ENCODE measurements at regions not wholly inside any gene's neighbourhood (a gene's known extent, or its start where the extent isn't known, plus 50 kb on each side); places are given as distances from the start of the nearest gene placed in this dataset.
A peak's percentile ranks its signal among the peaks of the same experiment; 100 is the strongest.

DNA sequence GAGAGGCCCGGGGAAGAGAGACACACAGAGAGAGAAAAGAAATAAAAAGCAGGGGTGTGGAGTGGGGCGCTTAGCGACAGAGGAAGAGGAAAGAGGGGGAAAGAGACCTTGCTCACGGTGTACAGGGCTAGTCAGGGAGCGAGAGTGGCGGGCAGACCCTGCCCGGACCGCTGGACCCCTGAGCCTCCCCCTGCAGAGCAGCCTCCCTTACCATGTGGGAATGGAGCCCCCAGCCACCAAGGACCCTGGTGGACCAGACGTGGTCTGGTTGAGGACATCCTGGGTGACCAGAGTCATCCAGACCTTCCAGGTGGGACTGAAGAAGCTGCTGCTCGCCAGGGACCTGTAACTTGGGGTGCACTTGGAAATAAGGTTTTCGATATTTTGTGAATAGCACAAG is 129.6 kb downstream of the CHSY1 start:
- H3K4me2 ChIP-seq (ENCODE audit: low read length), result no peak overlapping the region

DNA sequence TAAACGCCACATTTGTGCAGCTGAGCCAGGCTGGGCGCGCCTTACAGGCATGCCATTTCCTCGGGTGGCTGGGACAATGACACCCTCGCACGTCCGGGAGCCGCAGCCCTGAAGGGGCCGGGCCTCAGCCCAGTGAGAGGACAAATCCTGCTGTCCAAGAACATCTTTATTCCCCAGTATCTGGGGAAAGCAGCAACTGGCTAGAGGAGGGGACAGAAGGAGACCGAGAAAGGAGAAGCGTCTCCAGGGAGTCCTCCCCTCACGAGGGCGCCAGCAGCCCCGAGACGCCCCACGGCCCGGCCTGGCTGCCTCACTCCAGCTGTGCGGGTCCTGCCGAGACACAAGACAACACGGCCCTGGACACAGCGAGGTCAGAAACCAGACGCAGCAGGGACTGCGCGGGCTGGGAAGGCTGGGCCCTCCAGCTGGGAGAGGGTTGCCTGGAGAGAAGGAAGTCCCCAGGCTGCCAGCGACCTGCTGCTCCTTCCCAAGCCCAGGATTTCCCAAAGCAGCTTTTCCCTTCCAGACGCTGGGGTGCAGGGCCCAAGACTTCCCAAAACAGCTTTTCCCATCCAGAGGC is 130.2 kb downstream of the CHSY1 start:
- intact Hi-C loops (cut with micrococcal nuclease; ENCODE audit: unreplicated experiment), result no loop called here
- no peak overlapping the region for H3K27ac ChIP-seq (ENCODE audit: low read depth, low read length, poor library complexity, severe bottlenecking)
- DNase-seq (ENCODE audit: low spot score), result peak; percentile 27
- H3K4me2 ChIP-seq (ENCODE audit: low read length), result no peak overlapping the region
- H3K9me2 ChIP-seq (ENCODE audit: insufficient read depth, low read length), result no peaks in the 10 kb centered on the region
- H3K9me3 ChIP-seq (ENCODE audit: low read length), result no peaks in the 10 kb centered on the region
- H3K79me2 ChIP-seq (ENCODE audit: insufficient read depth, low read depth, low read length), result no peaks in the 10 kb centered on the region
- no peak overlapping the region for H3K4me3 ChIP-seq (ENCODE audit: low read depth, low read length, poor library complexity, severe bottlenecking)
- no TSS peak for BruUV-seq (replicated peaks)
- H3K36me3 ChIP-seq (ENCODE audit: insufficient read depth, low read length), result no peaks in the 10 kb centered on the region
- ChIA-PET CTCF (ENCODE audit: unreplicated experiment) (no interaction called here), POLR2A (no interaction called here)
- TF ChIP-seq, protein P1, sequence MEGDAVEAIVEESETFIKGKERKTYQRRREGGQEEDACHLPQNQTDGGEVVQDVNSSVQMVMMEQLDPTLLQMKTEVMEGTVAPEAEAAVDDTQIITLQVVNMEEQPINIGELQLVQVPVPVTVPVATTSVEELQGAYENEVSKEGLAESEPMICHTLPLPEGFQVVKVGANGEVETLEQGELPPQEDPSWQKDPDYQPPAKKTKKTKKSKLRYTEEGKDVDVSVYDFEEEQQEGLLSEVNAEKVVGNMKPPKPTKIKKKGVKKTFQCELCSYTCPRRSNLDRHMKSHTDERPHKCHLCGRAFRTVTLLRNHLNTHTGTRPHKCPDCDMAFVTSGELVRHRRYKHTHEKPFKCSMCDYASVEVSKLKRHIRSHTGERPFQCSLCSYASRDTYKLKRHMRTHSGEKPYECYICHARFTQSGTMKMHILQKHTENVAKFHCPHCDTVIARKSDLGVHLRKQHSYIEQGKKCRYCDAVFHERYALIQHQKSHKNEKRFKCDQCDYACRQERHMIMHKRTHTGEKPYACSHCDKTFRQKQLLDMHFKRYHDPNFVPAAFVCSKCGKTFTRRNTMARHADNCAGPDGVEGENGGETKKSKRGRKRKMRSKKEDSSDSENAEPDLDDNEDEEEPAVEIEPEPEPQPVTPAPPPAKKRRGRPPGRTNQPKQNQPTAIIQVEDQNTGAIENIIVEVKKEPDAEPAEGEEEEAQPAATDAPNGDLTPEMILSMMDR (conservative IDR thresholded peaks at IDR 0.05; ENCODE audit: low read length), result peak; percentile 49; the same call in 1 of the 2 replicates
- TF ChIP-seq EZH2phosphoT487 (IDR thresholded peaks at IDR 0.05; ENCODE audit: borderline replicate concordance, low read depth, low read length), result no peak
- 0 out of 2 replicates have a peak overlapping the region, but pooled peaks have one; percentile 39 for H2AFZ ChIP-seq (ENCODE audit: low read length)
- H4K20me1 ChIP-seq (ENCODE audit: insufficient read depth, low read length), result no peaks in the 10 kb centered on the region; the same call in 1 of the 2 replicates
- peaks cover 28% of the 10 kb centered on the region for H3K4me1 ChIP-seq (ENCODE audit: insufficient read depth, low read length, poor library complexity, severe bottlenecking)

More for the DNA sequence above, 129.6 kb downstream of the CHSY1 start:
- H3K9me2 ChIP-seq (ENCODE audit: insufficient read depth, low read length), result no peaks in the 10 kb centered on the region
- H3K4me3 ChIP-seq (ENCODE audit: low read depth, low read length, poor library complexity, severe bottlenecking), result no peak overlapping the region
- ChIA-PET POLR2A (no interaction called here), CTCF (ENCODE audit: unreplicated experiment) (no interaction called here)
- no peaks in the 10 kb centered on the region; the same call in 1 of the 2 replicates for H4K20me1 ChIP-seq (ENCODE audit: insufficient read depth, low read length)
- H3K79me2 ChIP-seq (ENCODE audit: insufficient read depth, low read depth, low read length), result no peaks in the 10 kb centered on the region
- no peaks in the 10 kb centered on the region for H3K9me3 ChIP-seq (ENCODE audit: low read length)
- intact Hi-C loops (cut with micrococcal nuclease; ENCODE audit: unreplicated experiment), result no loop called here
- no peak overlapping the region for H2AFZ ChIP-seq (ENCODE audit: low read length)
- no peak overlapping the region for H3K27ac ChIP-seq (ENCODE audit: low read depth, low read length, poor library complexity, severe bottlenecking)
- no peak for DNase-seq (ENCODE audit: low spot score)
- TF ChIP-seq, protein P1 (conservative IDR thresholded peaks at IDR 0.05; ENCODE audit: low read length), result no peak
- peaks cover 35% of the 10 kb centered on the region for H3K4me1 ChIP-seq (ENCODE audit: insufficient read depth, low read length, poor library complexity, severe bottlenecking)
- no peaks in the 10 kb centered on the region for H3K36me3 ChIP-seq (ENCODE audit: insufficient read depth, low read length)
- no TSS peak for BruUV-seq (replicated peaks)

DNA sequence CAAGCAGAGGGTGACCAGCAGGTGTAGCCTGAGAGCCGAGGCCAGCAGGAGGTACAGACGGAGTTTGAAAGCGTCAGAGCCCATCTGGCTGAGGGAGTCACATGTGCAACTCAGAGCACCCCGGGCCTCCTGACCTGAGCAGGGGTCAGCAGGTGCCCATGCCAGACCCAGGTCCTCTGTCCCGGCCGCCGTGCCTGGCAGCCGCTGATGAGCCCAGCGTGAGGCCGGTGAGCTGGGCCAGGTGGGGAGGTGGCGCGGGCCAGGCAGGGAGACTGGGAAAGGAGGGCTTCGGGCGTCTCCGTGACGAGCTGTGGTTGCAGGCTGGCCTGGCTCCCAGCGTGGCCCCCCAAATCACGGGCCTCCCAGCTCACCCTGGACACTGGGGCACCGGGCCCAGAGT is 130.9 kb downstream of the CHSY1 start:
- no peak overlapping the region for H2AFZ ChIP-seq (ENCODE audit: low read length)
- H3K27ac ChIP-seq (ENCODE audit: low read depth, low read length, poor library complexity, severe bottlenecking), result no peak overlapping the region
- no peak for TF ChIP-seq EZH2phosphoT487 (IDR thresholded peaks at IDR 0.05; ENCODE audit: borderline replicate concordance, low read depth, low read length)
- no peaks in the 10 kb centered on the region for H3K36me3 ChIP-seq (ENCODE audit: insufficient read depth, low read length)
- ChIA-PET CTCF (ENCODE audit: unreplicated experiment) (no interaction called here), POLR2A (no interaction called here)
- BruUV-seq (replicated peaks), result no TSS peak
- intact Hi-C loops (cut with micrococcal nuclease; ENCODE audit: unreplicated experiment), result no loop called here
- no peak overlapping the region for H3K4me3 ChIP-seq (ENCODE audit: low read depth, low read length, poor library complexity, severe bottlenecking)
- no peaks in the 10 kb centered on the region for H3K79me2 ChIP-seq (ENCODE audit: insufficient read depth, low read depth, low read length)
- H4K20me1 ChIP-seq (ENCODE audit: insufficient read depth, low read length), result no peaks in the 10 kb centered on the region; the same call in 1 of the 2 replicates
- H3K9me3 ChIP-seq (ENCODE audit: low read length), result no peaks in the 10 kb centered on the region
- DNase-seq (ENCODE audit: low spot score), result no peak
- H3K9me2 ChIP-seq (ENCODE audit: insufficient read depth, low read length), result no peaks in the 10 kb centered on the region
- H3K4me1 ChIP-seq (ENCODE audit: insufficient read depth, low read length, poor library complexity, severe bottlenecking), result peaks cover 22% of the 10 kb centered on the region
- H3K4me2 ChIP-seq (ENCODE audit: low read length), result no peak overlapping the region

All from OCI-LY7 (cell line).